ENCODE measurements at regions not wholly inside any gene's neighbourhood (a gene's known extent, or its start where the extent isn't known, plus 50 kb on each side); places are given as distances from the start of the nearest gene placed in this dataset.

DNA sequence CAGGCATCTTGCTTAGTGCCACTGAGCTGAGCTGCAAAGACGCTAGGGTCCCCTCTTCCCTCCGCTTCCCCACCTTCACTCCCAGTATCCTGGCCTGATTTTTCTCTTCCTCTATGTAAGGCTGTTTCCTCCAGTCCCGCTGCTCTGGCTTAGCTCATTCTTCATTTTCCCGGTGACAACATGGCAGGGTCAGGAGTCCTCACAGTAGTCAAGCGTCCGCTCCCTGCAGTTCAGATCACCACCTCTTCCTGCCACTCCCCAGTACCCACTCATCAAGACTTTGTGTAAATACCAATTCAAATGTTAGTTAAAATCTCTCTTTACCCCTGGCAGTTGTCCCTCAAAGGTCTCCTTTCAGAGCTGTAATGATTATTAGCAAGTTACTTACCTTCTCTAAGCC lies 650.4 kb upstream of the CELF2 start:
- Histone ChIP-seq H3K36me3 (ENCODE audit: control insufficient read depth, insufficient read depth, low read length) (no peaks in the 10 kb centered on the region), H3K4me3 (ENCODE audit: low read depth, low read length) (no peak overlapping the region), H3K27me3 (ENCODE audit: control insufficient read depth, insufficient read depth, low read length) (no peaks in the 10 kb centered on the region)
- TF ChIP-seq, protein P1, sequence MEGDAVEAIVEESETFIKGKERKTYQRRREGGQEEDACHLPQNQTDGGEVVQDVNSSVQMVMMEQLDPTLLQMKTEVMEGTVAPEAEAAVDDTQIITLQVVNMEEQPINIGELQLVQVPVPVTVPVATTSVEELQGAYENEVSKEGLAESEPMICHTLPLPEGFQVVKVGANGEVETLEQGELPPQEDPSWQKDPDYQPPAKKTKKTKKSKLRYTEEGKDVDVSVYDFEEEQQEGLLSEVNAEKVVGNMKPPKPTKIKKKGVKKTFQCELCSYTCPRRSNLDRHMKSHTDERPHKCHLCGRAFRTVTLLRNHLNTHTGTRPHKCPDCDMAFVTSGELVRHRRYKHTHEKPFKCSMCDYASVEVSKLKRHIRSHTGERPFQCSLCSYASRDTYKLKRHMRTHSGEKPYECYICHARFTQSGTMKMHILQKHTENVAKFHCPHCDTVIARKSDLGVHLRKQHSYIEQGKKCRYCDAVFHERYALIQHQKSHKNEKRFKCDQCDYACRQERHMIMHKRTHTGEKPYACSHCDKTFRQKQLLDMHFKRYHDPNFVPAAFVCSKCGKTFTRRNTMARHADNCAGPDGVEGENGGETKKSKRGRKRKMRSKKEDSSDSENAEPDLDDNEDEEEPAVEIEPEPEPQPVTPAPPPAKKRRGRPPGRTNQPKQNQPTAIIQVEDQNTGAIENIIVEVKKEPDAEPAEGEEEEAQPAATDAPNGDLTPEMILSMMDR (IDR thresholded peaks at IDR 0.05; ENCODE audit: insufficient read depth, low read length, poor library complexity, severe bottlenecking) = no peak
- DNase-seq (ENCODE audit: low read depth) = no peak

DNA sequence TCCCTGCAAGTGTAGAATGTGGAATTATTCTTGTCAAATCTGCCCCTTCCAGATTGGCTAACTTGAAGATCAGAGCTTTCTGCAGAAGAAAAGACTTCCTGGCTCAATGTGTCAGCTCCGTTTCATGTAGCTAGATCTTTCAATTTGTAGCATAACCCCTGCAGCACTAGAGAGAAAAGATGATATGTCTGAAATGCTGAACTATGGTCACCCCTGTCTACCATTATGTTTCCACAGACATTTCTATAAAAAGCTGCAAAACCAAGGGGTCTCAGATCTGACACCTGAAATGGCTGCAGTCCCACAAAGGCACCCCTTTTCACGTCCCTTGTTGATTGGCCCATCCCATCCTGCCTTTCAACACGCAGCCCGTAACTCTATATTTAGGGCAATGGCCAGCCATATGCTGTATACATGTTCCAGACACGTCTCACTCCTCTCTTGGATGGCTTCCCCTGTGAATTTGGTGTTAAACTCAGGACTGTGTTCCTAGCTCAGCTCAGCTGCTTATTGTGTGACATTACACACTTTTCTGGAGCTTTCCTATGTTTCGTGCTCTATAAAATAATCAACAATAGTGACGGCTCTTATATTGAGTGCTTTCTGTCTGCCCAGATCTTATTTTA lies 648.6 kb upstream of the CELF2 start:
- TF ChIP-seq, protein P1 (IDR thresholded peaks at IDR 0.05; ENCODE audit: insufficient read depth, low read length, poor library complexity, severe bottlenecking) = no peak
- DNase-seq (ENCODE audit: low read depth) = no peak
- Histone ChIP-seq H3K4me3 (ENCODE audit: low read depth, low read length) (no peak overlapping the region), H3K27me3 (ENCODE audit: control insufficient read depth, insufficient read depth, low read length) (no peaks in the 10 kb centered on the region), H3K36me3 (ENCODE audit: control insufficient read depth, insufficient read depth, low read length) (no peaks in the 10 kb centered on the region)

DNA sequence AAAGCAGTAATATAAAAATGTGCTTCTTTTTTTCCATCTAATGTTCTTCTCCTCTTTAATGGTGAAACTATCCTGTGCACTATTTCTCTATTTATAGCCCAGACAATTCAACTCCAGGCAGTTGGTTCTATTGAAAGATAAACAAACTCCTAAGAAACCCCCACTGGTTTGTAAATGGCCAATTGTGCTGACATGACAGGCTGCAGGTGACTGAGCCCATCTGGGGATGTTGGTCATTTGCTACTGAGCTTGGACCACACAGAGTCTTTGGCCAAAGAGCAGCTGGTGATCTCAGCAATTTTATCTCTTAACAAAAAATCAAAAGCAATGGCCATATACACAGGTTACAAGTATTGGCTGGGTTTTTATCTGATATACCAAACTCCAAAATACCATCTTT lies 631.8 kb upstream of the CELF2 start:
- Histone ChIP-seq H3K27me3 (ENCODE audit: control insufficient read depth, insufficient read depth, low read length) (no peaks in the 10 kb centered on the region), H3K36me3 (ENCODE audit: control insufficient read depth, insufficient read depth, low read length) (no peaks in the 10 kb centered on the region), H3K4me3 (ENCODE audit: low read depth, low read length) (no peak overlapping the region)
- TF ChIP-seq, protein P1 (IDR thresholded peaks at IDR 0.05; ENCODE audit: insufficient read depth, low read length, poor library complexity, severe bottlenecking) = no peak
- no peak for DNase-seq (ENCODE audit: low read depth)

DNA sequence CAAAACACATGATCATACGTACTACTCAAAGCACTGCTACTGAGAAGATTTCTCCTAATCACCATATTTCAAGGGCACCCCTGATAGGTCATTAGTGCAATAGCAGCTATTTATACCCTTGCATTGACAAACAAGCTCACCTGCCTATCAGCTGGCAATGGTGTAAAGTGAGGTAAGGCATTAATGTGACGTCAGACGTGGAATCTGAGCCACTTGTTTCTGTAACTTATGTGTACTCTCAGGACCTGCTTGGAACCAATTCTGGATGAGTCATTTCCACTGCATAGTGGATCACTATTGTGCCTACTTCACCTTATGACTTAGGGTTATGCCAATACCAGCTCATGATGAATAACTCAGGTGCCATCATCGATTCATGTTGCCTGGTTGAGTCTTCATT lies 628.5 kb upstream of the CELF2 start:
- no peaks in the 10 kb centered on the region for H3K36me3 ChIP-seq (ENCODE audit: control insufficient read depth, insufficient read depth, low read length)
- no peak for DNase-seq (ENCODE audit: low read depth)
- TF ChIP-seq, protein P1 (IDR thresholded peaks at IDR 0.05; ENCODE audit: insufficient read depth, low read length, poor library complexity, severe bottlenecking) = no peak

DNA sequence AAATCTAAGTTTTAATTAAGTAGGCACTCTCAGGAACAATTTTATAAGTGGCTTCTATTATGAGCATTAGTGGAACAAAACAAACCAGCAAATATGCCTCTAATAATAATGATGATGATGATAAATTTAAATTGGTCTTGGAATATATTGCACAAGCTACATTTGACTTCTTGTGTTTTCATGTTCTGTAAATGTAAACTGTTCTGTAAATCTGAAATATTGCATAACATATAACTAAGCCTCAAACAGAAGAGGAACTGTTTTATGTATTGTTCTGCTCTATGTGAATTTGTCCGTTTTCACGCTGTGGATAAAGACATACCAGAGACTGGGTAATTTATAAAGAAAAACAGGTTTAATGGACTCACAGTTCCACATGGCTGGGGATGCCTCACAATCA lies 625.2 kb upstream of the CELF2 start:
- TF ChIP-seq, protein P1 (IDR thresholded peaks at IDR 0.05; ENCODE audit: insufficient read depth, low read length, poor library complexity, severe bottlenecking) = no peak
- DNase-seq (ENCODE audit: low read depth) = no peak
- no peak overlapping the region for H3K4me3 ChIP-seq (ENCODE audit: low read depth, low read length)

More for the DNA sequence above, 628.5 kb upstream of the CELF2 start:
- Histone ChIP-seq H3K27me3 (ENCODE audit: control insufficient read depth, insufficient read depth, low read length) (no peaks in the 10 kb centered on the region), H3K4me3 (ENCODE audit: low read depth, low read length) (no peak overlapping the region)

More for the DNA sequence above, 625.2 kb upstream of the CELF2 start:
- Histone ChIP-seq H3K27me3 (ENCODE audit: control insufficient read depth, insufficient read depth, low read length) (no peaks in the 10 kb centered on the region), H3K36me3 (ENCODE audit: control insufficient read depth, insufficient read depth, low read length) (no peaks in the 10 kb centered on the region)

Data from kidney epithelial cell (primary cell).